Stimulated activated CD4-positive, alpha-beta T cell treated with anti-CD3 and anti-CD28 coated beads, Interleukin-4, amount 100 ng/mL, for 4 hours (primary cell): ENCODE measurements at regions not wholly inside any gene's neighbourhood (a gene's known extent, or its start where the extent isn't known, plus 50 kb on each side); places are given as distances from the start of the nearest gene placed in this dataset.

ENCODE experiments used
- DNase-seq, 2 experiments: peaks; one replicate each; pipeline ENCODE4 v3.0.0-alpha.2; 2020

DNA sequence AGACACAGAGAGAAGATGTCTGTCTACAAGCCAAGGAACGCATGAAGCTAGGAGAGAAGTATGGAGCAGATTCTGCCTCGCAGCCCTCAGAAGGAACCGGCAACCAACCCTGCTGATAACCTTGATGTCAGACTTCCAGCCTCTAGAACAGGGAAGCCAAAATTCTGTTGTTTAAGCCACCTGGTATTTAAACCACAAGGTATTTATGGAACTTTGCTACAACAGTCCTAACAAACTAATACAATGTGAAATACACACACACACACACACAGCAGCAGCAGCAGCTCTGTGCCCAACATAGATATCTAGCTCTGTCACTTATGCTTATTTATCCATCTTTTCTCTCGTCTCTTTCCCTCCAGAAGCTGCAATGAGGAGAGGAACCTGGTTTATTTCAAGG lies 400.0 kb downstream of the ETS1 start:
- no peak for DNase-seq

DNA sequence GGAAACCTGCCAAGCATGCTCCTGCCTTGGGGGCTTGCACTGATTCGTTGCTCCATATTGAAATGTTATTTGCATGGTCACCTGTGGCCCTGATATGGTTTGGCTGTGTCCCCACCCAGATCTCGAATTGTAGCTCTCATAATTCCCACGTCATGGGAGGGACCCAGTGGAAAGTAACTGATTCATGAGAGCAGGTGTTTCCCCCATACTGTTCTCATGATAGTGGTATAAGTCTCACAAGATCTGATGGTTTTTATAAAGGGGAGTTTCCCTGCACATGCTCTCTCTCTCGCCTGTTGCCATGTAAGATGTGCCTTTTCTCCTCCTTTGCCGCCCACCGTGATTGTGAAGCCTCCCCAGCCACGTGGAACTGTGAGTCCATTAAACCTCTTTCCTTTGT lies 402.4 kb downstream of the ETS1 start:
- no peak for DNase-seq

DNA sequence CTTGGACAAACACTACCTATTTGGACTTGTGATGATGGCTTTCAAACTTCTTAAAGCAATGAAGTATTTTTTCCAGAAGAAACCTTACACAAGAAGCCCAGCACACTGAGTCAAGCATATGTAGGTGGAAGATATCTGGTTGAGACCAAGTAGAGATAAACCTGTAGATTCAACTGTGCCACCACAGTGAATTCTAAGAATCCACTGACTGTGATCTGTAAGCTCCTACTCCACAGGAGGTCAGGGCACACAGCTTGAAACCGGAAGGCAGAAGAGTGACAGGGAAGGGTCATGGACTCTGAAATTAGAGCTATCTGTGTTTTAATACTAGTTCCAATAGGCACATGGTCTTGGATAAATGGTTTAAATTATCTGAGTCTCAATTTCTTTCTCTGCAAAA lies 404.5 kb downstream of the ETS1 start:
- DNase-seq, result no peak

DNA sequence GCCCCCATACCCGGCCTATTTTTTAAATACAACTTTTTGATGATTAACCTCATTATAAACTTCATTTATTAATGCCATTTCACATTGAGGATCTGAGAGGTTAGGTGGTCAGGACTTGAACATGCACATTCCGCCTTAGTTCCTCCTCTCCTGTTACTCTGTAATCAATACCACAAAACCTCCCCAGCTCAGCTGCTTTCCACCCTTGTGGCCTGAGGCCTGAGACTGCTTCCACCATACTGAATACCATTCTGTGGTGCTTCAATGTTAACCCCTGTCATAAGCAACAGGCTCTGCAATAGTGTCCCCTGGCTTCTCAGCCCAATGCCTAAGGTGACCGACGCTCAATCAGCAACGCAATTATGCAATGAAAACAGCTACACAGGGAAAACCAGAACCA lies 405.4 kb downstream of the ETS1 start:
- DNase-seq, result no peak

DNA sequence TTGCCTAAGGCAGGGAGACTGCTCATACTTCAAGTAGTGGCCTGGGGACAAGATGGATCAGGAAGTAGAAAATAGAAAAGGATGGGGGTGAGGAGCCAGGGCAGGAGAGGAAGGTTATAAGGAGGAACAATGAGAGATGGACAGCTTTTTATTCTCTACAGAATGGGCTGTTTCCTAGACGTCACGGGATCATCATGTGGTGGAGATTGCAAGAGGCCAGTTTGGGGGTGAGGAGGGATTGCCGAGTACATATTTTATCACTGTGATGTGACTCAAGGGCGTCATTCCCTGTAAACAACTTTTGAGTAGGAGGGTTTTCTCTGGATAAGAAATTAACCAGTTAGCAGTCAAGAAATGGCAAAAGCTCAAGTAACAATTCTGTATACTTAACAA lies 406.3 kb downstream of the ETS1 start:
- no peak for DNase-seq

DNA sequence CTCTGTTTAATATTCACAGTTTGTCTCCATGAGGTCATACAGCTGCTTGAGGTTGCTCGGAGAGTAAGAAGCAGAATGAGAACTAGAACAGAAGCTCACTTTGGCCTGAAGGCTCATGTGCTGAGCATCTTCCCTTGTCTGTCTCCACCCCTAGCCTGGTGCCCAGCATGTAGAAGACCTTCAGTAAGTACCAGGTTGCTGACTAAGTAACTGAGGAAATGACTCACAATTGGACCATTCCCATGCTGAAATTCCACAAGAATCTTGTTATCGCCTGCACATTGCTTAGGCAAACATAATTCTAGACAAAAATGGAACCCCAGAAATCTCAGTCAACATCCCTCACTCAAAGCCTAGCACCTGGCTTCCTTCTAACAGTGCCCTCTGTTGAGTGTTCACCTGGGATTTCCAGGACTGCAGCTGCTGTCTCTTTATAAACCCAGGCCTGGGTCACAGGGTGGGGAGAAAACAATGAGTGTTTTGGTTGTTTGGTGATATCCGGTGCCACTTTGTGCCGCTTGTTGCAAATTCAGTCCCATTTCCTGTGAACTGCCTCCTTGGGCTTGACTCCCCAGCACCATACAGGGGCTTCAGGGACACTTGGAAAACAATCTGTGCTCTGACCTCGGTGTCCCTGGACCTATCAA lies 406.8 kb downstream of the ETS1 start:
- DNase-seq, result no peak

DNA sequence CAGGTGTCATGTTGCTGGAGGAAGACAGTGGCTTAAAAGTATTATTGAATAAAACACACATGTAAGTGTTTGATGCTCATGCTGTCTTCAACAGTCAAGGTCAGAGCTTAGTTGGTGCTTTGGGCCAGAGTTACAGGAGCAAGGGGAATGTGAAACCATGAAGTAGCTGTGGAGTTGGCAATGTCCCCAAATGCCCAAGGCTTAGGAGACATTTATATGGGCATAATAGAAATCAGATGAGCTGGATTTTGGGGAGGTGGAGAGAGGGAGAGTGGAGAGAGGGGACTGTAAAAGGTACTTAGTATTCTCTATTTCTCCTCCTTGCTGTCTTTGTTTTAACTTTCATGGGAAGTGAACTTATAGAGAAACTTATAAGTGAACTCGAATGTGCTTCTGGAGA lies 407.8 kb downstream of the ETS1 start:
- DNase-seq, result no peak

DNA sequence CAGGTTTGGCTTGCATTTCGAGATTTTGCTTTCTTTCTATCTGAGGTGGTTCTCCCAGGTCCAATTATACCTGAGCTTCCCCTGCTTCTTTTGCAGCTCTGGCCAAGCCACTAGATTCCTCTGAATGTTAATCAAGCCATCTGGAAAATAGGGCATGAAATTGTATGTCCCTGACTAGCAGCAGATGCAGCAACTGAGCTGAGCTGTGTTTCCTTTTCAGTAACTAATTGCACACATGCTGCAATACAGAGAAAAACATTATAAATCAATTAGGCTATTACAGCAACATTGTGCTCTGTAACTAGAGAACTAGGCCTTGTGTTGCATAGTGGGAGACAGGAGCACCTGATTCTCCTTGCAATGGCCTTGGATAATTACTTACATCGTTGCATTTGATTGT lies 408.3 kb downstream of the ETS1 start:
- no peak for DNase-seq

DNA sequence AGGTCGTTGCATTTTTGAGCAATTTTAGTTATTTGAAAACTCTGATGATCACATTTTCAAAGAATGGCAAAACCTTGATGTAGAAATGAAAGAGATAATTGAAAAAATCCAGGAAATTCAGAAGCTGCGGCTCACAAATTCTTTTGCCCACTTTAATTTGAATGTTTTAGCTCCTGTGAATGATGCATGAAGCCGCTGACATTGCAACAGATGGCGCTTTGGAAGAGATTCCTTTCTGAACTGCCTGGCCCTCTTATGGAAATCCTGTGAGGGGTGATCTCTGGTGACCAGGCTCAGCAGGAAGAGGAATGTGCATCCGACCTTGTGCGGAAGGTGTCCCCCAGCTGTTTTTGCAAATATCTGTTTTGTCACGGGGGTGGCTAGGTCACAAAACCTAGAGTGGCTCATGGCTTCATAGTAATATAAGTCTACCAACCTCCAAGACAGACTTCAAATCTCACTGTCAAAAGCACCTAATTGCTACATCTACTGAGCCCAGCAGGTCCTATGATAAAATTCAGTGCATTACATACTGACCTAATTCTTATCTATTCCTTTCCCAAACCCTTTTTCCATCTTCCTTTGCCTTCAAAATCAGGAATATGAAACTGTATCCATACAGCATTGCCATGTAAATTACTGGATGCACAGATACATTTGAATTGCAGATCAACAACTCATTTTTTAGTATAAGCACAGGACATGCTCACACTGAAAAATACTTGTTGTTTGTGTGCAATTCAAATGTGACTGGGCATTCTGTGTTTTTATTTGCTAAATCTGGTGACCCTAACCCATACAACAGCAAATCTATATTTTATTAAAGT lies 412.7 kb downstream of the ETS1 start:
- no peak for DNase-seq

DNA sequence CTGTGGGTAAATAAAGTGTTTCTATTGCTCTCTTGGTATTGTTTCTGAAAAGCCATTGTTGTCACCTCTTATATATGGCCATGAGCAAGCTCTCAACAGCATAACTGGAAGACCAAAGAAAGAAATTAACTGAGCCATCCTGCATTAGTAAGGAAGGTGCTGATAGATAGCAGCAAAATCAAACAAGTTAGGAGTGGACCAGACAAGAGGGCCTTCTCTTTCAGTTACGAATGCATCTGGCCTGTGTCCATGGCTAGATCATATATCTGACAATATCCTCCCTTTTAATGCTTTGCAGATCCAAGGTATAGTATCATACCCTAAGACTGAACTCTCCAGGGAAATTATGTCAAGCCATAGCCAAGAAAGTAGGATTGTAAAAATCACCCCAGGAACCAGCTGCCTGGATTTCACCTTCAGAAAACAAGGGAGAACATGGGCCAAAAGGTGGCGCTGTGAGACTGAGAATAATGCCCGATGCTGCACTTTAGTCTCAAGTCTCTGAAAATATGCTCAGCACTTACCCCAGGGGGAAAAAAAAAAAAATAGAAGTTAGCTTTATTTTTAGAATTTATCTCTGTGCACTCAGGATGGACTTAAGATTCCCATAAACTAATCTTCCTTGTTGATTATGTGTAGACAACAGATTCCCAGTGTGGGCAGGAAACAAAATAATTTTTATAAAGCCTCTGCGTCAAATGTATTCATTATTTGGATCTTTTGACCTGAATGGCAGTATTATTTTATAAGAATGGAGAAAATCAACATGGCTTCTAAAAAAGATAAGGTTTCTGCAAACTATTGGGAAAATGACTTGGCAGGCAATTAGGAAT lies 415.1 kb downstream of the ETS1 start:
- peak; percentile 76 to 84 for DNase-seq

DNA sequence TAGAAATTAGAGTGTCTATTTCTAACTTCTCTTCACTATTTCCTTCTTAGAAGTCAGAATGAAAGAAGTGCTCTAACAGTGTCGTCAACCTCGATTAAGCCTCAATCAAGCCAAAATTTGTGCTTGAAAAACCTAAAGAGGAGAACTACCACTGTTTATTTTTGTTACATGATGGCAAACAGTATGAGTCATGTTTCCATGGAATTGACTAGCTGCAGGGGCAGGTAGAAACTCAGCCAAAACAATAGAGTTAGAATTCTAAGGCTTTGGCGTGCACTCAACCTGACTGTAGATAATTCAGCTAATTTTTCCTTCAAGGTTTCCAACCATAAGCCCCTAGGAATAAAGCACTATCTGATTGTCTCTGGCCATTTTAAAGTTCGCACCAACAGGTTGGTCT lies 415.9 kb downstream of the ETS1 start:
- DNase-seq, result no peak

DNA sequence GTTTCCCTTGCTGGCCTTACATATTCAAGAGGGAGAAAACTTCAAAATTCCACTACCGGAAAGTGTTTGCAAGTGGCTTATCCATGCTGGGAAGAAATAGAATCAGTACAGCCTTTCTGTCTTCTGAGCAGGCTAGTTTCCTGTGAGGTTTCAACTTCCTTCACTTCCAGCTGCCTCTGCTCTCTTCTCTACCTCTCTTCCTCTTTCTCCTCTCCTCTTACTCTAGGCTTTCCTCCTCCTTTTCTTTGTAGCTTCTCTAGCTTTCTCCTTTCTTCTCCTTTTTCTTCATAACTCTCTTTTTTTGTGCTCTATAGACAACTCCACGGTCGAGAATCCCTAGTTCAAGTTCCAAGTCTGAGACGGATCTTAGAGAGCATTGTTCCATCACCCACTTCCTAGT lies 421.8 kb downstream of the ETS1 start:
- DNase-seq, result no peak

DNA sequence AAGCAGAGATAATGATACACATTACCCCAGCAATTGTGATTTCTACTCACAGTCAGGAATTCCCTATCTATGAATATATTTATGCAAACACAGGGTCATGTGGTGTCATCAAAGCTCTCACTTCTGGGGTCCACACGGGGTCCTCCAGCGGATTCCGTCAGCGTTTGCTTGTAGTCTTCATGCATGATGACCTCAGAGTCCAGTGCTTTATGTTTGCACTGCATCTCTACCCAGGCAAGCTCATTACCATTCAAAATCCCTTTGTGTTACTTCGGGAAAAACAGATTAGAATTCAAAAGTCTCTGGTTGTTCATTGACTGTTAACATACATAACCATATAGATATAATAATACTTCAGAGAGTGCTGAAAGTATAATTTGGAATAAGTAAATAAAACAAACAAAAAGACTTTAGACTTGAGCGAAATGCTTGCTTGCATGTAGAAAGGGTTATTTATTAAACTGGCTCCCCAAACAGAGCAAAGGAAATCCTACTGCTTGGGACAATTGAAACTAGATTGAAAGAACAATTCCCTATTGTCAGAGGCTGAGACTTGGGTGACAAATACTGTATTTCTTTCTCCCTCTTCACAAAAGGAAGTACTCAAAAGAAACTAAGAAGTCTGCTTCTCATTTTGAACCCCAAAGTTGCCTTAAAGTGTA lies 423.1 kb downstream of the ETS1 start:
- no peak for DNase-seq

DNA sequence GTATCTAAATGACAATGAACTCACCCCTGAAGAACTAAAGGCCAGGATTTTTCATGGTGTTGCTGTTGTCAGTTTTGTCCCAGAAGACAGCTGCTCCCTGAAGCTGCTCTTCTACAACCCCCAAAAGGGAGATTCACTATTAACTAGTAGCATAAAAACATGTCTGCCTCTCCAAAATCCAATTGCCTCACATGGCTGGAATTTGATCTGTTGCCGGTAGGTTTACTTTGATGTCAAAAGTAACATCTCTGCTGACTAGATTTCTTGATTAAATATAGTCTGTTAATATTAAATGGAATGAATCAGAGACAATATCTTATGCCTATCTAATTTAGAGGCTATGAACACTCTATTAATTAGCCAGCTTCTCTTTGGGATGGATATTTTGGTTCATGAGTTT lies 425.4 kb downstream of the ETS1 start:
- no peak for DNase-seq

DNA sequence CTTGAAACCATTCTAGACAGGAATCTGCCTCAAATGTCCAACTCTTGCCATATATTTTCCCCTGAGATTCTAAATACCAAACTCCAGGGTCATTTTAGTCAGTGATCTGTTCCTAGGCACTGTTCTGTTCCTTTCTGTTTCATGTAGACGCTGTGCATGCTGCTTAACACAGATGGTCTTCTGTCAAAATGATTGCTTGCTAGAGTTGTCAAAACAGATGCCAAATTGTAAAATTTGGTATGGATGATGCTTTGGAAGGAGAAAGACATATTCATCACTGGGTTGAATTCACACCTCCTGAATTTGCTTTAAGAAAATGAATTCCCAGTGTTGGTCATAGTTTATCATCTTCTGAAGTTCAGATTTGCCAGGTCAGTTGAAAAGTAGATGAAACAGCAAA lies 425.9 kb downstream of the ETS1 start:
- no peak for DNase-seq

DNA sequence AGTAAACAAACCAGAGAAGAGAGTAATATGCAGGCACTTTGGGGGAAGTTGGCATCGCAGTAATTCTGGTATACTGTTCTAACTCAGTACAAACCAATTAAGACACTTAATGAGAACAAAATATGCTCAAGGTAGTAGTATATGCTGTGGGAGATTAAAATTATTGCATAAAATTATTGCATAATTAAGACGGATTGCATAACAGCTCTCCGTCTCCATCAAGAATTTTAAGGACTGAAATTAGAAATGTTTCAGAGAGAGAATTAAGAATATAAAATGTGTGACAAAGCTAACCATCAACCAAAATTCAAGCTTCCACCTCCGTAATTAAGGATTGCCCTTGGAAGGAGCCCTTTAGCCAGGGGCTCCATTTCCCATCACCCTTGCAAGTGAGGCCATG lies 428.5 kb downstream of the ETS1 start:
- DNase-seq, result no peak

DNA sequence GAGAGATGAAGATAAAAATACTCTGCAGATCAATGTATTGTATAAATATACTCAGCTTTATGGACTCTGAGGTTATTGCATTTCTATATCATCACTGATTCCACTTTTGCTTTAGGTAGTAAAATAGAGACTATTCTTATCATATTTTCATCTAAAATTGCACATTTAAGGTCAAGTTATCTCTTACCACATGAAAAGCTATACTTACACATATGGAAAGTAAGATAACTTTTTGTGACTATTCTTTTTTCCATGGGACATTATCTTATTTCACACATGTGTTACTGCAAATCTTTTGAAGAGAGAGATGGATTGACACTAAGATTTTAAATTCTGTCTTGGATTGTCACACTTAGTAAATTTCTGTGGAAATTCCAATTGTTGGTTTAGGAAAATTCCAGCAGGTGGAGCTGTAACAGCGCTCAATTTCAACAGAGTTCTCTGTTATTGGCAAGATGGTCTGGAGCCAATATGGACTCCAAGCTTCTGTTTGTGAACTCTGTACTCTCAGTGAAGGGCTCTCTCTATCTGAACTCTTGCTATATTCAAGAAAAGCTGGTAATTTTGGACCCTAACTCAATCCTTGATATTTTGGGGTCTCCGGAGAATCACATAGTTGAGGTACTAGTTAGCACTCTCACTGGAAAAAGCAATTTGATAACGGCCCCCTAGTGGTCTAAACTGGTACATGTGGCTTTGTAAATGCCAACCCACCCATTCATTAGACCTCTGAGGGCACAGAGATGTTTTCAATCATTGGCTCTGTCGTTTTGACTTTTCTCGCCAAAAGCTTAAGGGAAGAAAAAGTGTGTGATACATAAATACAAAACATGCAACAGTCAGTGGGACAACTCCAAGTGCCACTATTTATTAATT lies 429.7 kb downstream of the ETS1 start:
- DNase-seq, result peak; percentile 19 to 40

DNA sequence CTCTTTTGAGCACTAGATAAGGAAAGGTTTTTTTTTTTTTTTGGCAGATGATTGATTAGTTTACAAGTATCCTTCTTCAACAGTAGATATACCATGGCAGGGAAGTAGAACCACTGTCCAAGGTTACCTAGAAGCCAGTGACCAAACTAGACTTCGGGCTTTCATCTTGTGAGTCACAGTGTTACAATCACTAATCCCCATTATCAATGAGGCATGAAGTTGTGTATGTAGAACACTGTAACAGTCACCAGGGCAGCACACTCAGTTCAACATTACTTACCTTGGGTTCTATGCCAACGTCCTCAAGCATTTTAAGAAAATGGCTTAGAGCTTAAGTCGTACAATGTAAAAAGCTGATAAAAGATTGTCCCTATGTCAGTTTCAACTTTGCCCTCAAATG lies 430.9 kb downstream of the ETS1 start:
- no peak for DNase-seq

DNA sequence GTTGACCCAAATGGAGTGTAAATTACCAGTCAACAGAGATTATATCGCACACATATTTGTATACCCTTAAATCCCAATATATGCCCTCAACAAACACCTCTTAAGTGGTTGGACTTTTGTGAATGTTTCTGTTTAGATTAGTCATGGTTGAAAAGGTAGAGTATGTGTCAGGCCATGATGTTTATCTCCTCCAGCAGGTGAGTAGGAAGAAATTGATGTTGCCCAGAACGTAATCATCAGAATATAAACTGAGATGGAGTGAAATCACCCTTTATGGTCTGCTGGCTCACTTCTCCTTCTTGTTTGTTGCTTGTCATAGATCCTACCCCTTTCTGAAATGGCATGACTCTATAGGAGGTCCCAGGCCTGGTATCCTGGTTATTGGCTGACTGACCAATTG lies 431.8 kb downstream of the ETS1 start:
- DNase-seq, result no peak

DNA sequence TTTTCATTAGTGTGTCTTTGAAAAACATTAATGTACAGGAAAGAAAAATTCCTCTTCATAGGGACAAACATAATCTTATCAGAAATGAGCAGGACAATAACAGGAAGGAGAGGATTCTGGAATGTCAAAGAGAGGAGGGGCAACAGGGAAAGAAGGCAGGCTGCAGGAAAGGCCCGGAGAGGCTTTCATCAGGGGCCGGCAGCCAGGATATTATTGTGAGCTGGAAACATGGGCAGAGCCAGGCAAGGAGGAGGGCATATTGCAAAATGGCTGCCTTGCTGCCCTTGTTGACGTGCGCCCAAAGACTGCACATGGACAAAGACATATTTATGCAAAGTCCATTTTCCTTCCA lies 433.7 kb downstream of the ETS1 start:
- DNase-seq, result no peak

DNA sequence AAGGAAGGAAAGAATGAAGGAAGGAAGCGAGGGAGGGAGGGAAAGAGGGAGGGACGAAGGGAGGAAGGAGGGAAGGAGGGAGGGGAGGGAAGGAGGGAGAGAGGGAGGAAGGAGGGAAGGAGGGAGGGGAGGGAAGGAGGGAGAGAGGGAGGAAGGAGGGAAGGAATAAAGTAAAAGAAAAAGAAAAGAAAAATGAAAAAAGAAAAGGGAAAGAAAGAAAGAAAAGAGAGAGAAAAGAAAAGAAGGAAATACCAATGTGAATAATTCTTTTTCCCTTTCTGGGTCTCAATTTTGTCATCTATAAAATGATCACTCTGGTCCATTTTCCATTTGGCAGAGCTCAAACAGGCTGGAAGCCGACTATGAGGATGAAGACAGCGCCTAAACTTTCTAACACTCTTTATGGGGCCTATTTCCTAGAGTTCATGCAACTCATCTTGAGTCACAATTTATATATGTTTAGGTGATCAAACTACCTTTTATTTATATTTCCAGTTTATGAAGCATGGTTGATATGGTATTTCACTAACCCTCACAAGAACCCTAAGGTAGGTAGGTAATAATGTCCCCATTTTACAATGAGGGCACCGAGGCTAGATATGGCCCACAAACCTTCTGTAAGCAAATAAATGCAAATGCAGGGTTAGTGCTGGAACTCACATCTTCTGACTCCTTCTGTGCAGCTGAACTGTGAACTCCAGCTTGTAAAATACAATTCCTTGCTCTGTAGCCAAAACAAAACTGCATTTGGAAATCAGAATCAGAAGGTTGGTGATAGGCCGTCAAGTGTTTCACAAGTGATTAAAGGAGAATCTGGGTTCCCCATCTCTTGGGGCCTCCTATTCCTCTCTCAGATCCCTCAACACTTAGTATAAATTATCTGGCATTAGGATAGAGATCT lies 434.3 kb downstream of the ETS1 start:
- no peak for DNase-seq
